ENCODE measurements at regions not wholly inside any gene's neighbourhood (a gene's known extent, or its start where the extent isn't known, plus 50 kb on each side); places are given as distances from the start of the nearest gene placed in this dataset.

GRCh38 chr7:148940702-148941597, 56.9 kb upstream of the EZH2 start (continued):
- TF ChIP-seq ZNF432 (CRISPR knock-in tag; IDR thresholded peaks at IDR 0.05; ENCODE audit: borderline replicate concordance) (no peak), SOX13 (IDR thresholded peaks at IDR 0.05) (no peak), SOX13 (CRISPR knock-in tag; conservative IDR thresholded peaks at IDR 0.05 in 1 of 2, IDR thresholded peaks at IDR 0.05 in 1 of 2) (peak in 1 of 2 experiments; percentile 48; a peak in 2 of 4 replicates), NFIC (IDR thresholded peaks at IDR 0.05; ENCODE audit: low read length) (peak; percentile 73), ZBTB8A (CRISPR knock-in tag; IDR thresholded peaks at IDR 0.05; ENCODE audit: borderline replicate concordance, low read depth) (no peak), ZNF737 (CRISPR knock-in tag; IDR thresholded peaks at IDR 0.05; ENCODE audit: borderline replicate concordance) (no peak), ZKSCAN5 (CRISPR knock-in tag; IDR thresholded peaks at IDR 0.05) (no peak), ZNF709 (CRISPR knock-in tag; IDR thresholded peaks at IDR 0.05) (peak; percentile 83; the same call in 1 of the 2 replicates), IRF2 (CRISPR knock-in tag; IDR thresholded peaks at IDR 0.05) (peak; percentile 91), CBX2 (IDR thresholded peaks at IDR 0.05; ENCODE audit: low read depth, low read length) (0 out of 2 replicates have a peak, but pooled peaks have one; percentile 12), CBX2 (CRISPR knock-in tag; IDR thresholded peaks at IDR 0.05; ENCODE audit: low read depth) (no peak), CAMTA2 (CRISPR knock-in tag; IDR thresholded peaks at IDR 0.05; ENCODE audit: borderline replicate concordance) (no peak), PHF20 (CRISPR knock-in tag; IDR thresholded peaks at IDR 0.05) (0 out of 2 replicates have a peak, but pooled peaks have one; percentile 30), ZSCAN12 (CRISPR knock-in tag; IDR thresholded peaks at IDR 0.05) (no peak), MYC (CRISPR knock-in tag; IDR thresholded peaks at IDR 0.05; ENCODE audit: borderline replicate concordance) (peak; percentile 96), ZFP36L1 (CRISPR knock-in tag; IDR thresholded peaks at IDR 0.05) (peak; percentile 67; the same call in 1 of the 2 replicates)
- TF ChIP-seq, protein P1, sequence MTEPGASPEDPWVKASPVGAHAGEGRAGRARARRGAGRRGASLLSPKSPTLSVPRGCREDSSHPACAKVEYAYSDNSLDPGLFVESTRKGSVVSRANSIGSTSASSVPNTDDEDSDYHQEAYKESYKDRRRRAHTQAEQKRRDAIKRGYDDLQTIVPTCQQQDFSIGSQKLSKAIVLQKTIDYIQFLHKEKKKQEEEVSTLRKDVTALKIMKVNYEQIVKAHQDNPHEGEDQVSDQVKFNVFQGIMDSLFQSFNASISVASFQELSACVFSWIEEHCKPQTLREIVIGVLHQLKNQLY (CRISPR knock-in tag; IDR thresholded peaks at IDR 0.05), result no peak
- TF ChIP-seq, protein P2, sequence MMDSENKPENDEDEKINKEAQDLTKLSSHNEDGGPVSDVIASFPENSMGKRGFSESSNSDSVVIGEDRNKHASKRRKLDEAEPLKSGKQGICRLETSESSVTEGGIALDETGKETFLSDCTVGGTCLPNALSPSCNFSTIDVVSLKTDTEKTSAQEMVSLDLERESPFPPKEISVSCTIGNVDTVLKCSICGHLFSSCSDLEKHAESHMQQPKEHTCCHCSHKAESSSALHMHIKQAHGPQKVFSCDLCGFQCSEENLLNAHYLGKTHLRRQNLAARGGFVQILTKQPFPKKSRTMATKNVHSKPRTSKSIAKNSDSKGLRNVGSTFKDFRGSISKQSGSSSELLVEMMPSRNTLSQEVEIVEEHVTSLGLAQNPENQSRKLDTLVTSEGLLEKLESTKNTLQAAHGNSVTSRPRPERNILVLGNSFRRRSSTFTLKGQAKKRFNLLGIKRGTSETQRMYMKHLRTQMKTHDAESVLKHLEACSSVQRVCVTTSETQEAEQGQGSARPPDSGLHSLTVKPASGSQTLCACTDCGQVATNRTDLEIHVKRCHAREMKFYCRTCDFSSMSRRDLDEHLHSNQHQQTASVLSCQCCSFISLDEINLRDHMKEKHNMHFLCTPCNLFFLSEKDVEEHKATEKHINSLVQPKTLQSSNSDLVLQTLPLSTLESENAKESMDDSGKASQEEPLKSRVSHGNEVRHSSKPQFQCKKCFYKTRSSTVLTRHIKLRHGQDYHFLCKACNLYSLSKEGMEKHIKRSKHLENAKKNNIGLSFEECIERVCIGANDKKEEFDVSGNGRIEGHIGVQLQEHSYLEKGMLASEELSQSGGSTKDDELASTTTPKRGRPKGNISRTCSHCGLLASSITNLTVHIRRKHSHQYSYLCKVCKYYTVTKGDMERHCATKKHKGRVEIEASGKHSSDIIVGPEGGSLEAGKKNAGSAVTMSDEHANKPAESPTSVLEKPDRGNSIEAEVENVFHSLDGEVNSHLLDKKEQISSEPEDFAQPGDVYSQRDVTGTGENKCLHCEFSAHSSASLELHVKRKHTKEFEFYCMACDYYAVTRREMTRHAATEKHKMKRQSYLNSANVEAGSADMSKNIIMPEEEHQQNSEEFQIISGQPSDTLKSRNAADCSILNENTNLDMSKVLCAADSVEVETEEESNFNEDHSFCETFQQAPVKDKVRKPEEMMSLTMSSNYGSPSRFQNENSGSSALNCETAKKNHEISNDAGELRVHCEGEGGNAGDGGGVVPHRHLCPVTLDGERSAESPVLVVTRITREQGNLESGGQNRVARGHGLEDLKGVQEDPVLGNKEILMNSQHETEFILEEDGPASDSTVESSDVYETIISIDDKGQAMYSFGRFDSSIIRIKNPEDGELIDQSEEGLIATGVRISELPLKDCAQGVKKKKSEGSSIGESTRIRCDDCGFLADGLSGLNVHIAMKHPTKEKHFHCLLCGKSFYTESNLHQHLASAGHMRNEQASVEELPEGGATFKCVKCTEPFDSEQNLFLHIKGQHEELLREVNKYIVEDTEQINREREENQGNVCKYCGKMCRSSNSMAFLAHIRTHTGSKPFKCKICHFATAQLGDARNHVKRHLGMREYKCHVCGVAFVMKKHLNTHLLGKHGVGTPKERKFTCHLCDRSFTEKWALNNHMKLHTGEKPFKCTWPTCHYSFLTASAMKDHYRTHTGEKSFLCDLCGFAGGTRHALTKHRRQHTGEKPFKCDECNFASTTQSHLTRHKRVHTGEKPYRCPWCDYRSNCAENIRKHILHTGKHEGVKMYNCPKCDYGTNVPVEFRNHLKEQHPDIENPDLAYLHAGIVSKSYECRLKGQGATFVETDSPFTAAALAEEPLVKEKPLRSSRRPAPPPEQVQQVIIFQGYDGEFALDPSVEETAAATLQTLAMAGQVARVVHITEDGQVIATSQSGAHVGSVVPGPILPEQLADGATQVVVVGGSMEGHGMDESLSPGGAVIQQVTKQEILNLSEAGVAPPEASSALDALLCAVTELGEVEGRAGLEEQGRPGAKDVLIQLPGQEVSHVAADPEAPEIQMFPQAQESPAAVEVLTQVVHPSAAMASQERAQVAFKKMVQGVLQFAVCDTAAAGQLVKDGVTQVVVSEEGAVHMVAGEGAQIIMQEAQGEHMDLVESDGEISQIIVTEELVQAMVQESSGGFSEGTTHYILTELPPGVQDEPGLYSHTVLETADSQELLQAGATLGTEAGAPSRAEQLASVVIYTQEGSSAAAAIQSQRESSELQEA (CRISPR knock-in tag; IDR thresholded peaks at IDR 0.05; ENCODE audit: not compliant biosample characterization), result peak; percentile 42
- TF ChIP-seq, protein P3, sequence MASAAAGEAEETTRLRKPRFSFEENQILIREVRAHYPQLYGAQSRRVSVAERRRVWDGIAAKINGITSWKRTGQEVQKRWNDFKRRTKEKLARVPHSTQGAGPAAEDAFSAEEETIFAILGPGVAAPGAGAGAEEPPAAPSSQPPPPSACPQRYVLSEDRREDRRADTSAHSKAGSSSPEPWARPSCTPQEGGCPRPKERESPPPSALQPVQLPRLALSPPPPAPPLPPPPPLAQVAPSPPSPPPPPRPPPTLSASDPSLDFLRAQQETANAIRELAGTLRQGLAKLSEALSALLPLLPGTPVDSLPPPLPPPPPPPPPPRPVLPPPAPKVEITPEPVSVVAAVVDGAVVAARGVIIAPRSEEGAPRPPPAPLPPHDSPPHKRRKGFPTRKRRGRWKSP (CRISPR knock-in tag; IDR thresholded peaks at IDR 0.05), result peak; percentile 63; the same call in 1 of the 2 replicates
